NCI-H524 (cell line): ENCODE measurements at regions not wholly inside any gene's neighbourhood (a gene's known extent, or its start where the extent isn't known, plus 50 kb on each side); places are given as distances from the start of the nearest gene placed in this dataset.

ENCODE experiments used
- DNase-seq, 2 experiments: peaks; one replicate each; lab custom pipeline; 2025; lab: John Stamatoyannopoulos, UW

DNA sequence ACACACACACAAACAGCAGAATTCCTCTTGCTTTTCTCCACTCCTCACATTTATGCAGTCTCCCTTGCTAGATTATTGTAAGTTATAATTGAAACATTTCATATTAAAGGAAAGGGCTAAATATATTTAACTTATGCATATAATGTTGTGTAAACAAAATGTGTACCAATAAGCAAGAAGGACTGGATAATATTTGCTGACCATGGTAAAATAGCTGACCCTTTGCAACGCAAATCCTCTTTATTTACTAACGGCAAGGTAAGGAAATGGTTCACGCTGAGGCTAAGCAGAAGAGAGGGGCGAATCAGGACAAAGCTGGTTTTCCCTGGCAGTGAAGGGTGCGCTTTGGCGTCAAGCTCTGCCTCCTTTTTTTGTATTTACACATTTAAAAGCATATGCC lies 154.2 kb upstream of the IRX4 start:
- DNase-seq = no peak

- no peak for DNase-seq
Observed at GRCh38 chr5:2032432-2032831, 149.7 kb upstream of the IRX4 start.

- DNase-seq = no peak
Observed at GRCh38 chr5:2031581-2031980, 148.9 kb upstream of the IRX4 start.

- DNase-seq = no peak
Observed at GRCh38 chr5:2030131-2030530, 147.4 kb upstream of the IRX4 start.

- no peak for DNase-seq
Observed at GRCh38 chr5:2029206-2029605, 146.5 kb upstream of the IRX4 start.

- DNase-seq = no peak
Observed at GRCh38 chr5:2027790-2028189, 145.1 kb upstream of the IRX4 start.

DNA sequence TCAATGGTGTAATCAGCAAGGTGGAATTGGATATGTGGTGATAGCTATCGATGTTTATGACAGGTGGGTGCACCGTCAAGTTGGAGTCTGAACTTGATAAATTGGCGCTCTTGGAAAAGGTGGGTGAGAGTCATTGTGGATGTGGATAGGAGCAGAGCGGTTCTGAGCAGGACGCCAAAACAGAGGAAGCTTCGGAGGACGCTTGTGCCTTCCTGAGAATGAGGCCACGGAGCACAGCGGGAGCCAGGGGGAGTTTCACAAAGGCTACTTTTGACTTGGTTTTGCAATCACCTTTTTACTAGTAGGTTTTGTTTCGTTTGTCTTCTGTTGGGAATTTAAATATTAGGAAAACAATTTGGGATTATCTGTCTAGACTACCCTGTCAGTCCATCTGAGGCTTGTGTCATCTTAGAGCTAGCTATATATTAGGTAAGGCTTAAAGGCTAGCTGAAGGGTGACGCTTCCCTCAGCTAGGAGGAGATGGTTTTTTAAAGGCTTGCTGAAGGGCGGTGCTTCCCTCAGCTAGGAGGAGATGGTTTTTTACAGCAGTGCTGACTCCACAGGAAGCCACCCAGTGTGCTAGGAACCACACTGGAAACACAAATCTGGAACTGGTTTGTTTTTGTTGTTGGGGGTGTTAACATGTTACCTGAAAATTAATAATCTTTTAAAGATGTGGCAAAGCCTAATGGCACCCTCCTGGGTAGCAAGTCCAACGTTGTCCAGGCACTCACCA lies 142.4 kb upstream of the IRX4 start:
- no peak for DNase-seq

DNA sequence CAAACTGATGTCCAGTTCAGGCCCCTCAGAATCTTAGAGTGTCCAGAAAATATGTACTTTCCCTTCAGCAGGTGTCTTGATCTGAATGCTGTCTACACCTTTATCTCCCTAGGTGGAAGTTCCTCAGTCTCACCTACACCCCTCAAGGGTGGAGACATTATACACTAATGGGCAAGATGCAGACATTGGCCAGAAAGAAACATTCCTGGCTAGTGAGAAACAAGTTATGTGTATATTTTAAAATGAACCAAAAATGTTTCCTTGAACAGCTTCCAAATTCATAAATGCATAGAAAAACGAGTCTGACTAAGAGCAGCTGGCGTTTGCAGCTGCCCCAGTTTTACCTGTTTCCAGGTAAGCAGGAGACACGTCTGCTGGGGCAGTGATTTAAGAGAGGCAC lies 140.5 kb upstream of the IRX4 start:
- DNase-seq = no peak

DNA sequence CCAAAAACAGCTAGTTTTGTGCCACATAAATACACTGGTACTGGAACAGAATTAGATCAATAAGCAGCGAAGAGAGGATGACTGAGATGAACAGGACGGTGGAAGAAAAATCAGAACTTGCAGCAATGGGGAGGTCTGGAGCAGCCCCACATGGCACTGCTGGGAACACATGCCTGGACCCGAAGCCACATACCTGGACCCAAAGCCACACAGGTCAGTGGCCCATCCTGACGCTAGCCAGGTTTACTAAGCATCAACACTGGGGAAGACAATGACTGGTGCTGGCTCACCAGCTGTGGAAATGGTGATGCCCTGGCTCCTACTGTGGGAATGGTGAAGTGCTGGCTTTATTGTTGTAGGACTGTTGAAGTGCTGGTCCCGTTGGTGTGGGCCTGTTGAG lies 139.7 kb upstream of the IRX4 start:
- no peak for DNase-seq

DNA sequence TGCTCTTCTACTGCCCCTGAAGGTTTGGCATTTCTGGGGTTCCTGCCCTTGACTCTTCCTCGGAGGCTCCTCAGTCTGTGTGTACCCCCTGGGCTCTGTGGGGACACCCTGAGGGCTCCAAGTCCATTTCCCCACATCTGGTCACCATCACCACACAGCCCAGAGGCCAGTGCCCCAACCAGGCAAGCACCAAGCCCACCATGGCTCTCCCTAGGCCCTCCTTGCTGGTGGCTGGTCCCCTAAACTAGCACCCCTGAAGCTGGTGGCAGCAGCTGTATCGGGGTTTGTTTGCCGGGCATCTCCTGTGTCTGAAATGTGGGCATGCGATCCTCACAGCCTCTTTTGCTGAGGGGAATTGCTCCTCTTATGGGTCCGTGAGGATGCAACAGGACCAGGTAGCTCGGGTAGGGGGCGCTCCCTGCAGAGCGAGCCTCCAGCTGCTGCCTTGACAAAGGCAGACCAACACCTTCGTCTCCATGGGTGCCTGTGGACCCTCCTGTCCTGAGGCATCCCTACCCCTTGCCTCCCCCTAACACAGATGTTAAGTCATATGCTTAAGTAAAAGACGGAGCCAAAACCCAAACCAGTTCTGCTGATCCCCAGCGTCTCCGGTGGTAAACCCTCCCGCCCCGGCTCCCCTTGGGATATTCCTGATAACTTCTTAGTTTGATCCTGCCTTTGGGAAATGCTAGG lies 138.9 kb upstream of the IRX4 start:
- peak in 1 of 2 experiments; percentile 26 for DNase-seq

DNA sequence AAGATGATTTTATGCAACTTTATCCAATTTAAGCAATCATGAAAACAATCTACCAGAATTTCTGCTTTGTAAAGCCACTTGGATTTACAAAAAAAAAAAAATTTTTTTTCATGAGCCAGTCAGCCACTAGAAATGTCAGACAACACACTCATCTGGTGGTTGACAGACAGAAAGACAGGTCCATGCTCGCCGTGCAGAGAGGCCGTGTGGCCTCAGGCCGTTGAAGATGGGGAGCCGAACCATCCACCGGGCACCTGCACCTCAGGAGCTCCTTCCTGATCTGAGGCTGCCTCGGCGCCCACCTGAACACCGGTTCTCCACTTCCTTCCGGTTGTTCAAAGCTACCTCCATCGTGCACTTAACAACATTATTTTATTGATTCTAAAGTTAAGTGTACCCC lies 138.0 kb upstream of the IRX4 start:
- no peak for DNase-seq

GRCh38 chr5:2019716-2020115 lies 137.0 kb upstream of the IRX4 start:
- DNase-seq = no peak

DNA sequence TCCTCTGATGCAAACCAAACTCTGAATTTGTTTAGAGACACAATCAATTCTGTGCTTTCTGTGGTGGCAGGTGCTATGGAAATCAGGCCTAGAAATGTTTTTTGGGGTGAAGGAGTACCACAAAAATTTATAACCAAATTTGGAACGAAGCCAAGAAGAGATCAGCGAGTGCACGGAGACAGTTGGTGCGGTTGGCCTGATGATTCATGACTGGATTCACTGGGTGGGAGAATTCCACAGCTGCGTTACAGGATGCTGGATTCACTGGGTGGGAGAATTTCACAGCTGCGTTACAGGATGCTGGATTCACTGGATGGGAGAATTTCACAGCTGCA lies 135.6 kb upstream of the IRX4 start:
- no peak for DNase-seq

DNA sequence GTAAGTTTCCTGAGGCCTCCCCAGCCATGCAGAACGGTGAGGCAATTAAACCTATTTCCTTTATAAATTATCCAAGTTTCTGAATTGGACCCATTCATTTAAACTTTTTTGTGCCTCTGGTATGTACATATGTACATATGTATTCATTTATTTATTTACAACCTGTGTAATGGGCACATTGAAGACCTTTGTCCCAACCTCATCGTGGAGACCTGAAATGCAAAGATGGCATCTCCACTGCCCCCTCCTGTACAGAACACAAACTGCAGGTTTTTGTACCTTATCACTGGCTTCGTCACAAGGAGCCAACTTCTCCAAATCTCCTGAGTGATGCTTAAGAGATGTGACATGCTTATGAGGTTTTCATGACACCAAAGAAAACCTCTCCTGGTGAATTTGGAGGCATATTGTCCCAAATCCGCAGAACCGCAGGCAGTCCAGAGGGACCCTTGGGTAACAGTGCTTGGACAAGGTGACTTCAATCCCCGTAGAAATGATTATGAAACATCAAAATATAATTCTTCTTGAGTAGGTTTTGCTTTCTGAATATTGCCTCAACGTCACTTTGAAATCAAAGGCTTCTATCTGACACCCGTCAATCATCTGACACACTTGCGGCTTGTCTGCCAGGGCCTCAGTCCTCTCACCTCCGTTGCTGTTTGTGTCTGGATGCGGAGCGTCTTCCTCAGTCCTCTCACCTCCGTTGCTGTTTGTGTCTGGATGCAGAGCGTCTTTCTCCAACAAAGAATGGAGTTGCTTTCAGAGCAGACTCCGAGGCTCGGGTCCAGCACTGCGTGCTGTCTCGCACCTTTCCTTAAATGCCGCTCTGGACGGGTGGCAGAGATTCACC lies 135.0 kb upstream of the IRX4 start:
- DNase-seq = peak in 1 of 2 experiments; percentile 30

- no peak for DNase-seq
Observed at GRCh38 chr5:2015961-2016360, 133.2 kb upstream of the IRX4 start.

DNA sequence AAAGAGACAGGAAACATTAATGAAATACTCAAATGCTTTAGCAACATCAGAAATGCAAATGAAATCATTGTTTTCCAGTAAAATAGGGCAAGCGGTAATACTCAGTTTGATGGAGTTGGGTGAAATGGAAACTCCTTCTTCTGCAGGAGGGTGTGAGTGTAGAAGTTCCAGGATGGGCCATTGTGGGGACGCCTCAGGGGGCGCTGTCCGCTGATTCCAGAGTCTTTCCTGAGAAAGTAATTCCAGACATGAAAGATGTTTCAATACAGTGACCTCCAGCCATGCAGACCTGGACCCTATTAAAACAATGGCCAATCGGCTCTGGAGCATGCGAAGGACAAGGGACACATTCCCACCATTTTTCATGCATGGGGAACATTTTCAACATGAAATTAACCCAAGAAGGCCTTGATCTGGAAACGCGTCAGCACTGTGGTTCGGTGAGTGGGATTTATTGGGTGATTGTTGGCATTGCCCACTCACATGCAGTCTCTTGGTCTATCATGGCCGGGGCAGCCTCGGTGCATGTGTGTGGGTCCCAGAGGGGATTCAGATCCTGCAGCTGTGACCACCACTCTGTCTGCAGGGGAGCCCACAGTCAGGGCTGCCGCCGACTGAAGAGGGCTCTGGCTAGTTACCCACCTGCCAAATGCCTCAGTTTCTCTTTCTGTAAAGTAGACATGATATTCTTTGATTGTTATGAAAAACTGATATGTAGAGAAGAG lies 132.6 kb upstream of the IRX4 start:
- no peak for DNase-seq

DNA sequence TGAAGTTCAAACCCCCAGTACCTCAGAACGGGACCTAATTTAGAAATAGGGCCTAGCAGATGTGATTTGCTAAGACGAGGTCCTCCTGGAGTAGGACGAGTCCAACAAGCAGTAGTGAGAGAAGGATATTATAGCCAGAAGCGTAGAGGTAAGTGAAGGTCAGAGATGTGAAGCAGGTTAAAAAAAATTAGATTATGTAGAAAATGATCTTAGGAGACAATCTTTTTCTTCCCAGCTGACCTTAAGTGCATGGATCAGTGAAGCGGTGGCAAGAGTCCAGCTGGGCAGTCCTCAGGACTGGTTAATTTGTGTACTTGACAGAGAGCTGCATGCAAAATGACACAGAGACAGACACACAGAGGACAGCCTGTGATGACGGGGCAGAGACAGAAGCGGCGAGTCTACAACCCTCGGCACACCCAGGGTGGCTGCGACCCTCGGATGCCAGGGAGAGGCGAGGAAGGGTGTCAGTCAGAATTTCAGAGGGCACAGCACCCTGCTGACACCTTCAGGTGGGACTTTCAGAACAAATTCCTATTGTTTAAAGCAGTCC lies 131.4 kb upstream of the IRX4 start:
- DNase-seq = no peak

GRCh38 chr5:2013301-2014057 lies 130.8 kb upstream of the IRX4 start:
- DNase-seq = no peak

- DNase-seq = no peak
Observed at GRCh38 chr5:2012885-2013284, 130.2 kb upstream of the IRX4 start.

DNA sequence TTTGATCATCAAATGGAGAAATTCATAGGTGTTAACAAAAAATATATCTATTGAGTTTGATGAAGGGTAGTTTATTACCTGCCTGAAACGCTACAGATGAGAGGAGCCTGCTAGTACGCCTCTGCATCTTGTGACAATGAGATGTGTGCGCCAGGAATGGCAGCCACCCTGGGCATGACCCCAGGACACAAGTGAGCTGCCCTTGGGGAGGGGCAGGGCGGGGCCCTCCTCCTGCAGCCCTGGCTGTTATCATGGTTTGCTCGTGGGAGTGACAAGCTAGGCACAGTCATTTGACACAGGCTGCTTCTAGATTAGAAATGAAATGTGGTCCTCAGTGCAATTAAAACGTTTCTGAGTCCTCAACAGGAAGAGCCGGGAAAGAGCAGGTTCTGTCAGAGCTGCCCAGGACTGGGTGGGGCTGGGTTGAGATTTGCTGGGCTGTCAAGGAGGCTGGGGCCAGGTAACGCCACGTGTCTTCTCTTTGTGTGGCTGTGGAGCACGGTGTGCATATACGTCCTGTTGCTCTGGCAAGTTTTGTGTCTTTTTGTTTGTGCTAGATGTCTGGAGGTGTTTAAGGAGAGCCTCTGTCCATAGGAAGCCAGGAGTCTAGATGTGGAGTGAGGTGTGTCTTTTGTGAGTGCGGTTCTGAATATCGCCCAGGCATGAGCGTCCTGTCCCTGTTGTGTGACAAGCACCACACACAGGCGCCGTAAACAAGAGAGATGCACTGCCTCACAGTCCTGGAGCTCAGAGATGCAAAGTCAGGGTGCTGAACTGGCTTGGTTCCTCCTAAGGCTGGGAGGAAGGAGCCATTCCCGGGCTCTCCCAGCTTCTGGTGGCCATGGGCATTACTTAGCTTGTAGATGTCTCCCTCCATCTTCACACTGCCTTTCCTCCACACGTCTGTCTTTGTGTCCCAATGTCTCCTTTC lies 129.0 kb upstream of the IRX4 start:
- no peak for DNase-seq
